HPDE6-E6E7 (cell line): ENCODE measurements at regions not wholly inside any gene's neighbourhood (a gene's known extent, or its start where the extent isn't known, plus 50 kb on each side); places are given as distances from the start of the nearest gene placed in this dataset.
A peak's percentile ranks its signal among the peaks of the same experiment; 100 is the strongest.

Source experiments
- DNase-seq: peaks from one replicate; pipeline ENCODE4 v3.0.0; 2011; ENCODE audit warnings: missing footprints; ENCODE audit errors: extremely low spot score

- DNase-seq: no peak
Observed at GRCh38 chr9:88077071-88077617, 61.1 kb downstream of the SPATA31C2 start.

GRCh38 chr9:88076286-88077070 is 61.8 kb downstream of the SPATA31C2 start:
- peak; percentile 95 for DNase-seq

GRCh38 chr9:88075966-88076285 is 62.3 kb downstream of the SPATA31C2 start:
- DNase-seq: no peak

GRCh38 chr9:88075506-88075905 is 62.8 kb downstream of the SPATA31C2 start:
- no peak for DNase-seq

- DNase-seq: no peak
Observed at GRCh38 chr9:88074931-88075330, 63.3 kb downstream of the SPATA31C2 start.

- no peak for DNase-seq
Observed at GRCh38 chr9:88072831-88073375, 65.4 kb downstream of the SPATA31C2 start.

GRCh38 chr9:88071331-88071730 is 66.9 kb downstream of the SPATA31C2 start:
- no peak for DNase-seq

- no peak for DNase-seq
Observed at GRCh38 chr9:88065619-88066018, 72.7 kb downstream of the SPATA31C2 start.

GRCh38 chr9:88064554-88064953 is 73.7 kb downstream of the SPATA31C2 start:
- DNase-seq: no peak

GRCh38 chr9:88060746-88061145 is 77.5 kb downstream of the SPATA31C2 start:
- DNase-seq: no peak

- DNase-seq: no peak
Observed at GRCh38 chr9:88059469-88059868, 78.8 kb downstream of the SPATA31C2 start.

- no peak for DNase-seq
Observed at GRCh38 chr9:88056876-88057275, 81.4 kb downstream of the SPATA31C2 start.

GRCh38 chr9:88053856-88054501 is 79.6 kb upstream of the CDK20 start:
- DNase-seq: no peak

GRCh38 chr9:88052321-88052965 is 78.1 kb upstream of the CDK20 start:
- DNase-seq: no peak

GRCh38 chr9:88051138-88051537 is 76.8 kb upstream of the CDK20 start:
- DNase-seq: no peak

GRCh38 chr9:88049677-88050307 is 75.5 kb upstream of the CDK20 start:
- DNase-seq: no peak

- no peak for DNase-seq
Observed at GRCh38 chr9:88046542-88046941, 72.2 kb upstream of the CDK20 start.

GRCh38 chr9:88045686-88046085 is 71.4 kb upstream of the CDK20 start:
- DNase-seq: no peak

- no peak for DNase-seq
Observed at GRCh38 chr9:88044200-88044599, 69.9 kb upstream of the CDK20 start.

GRCh38 chr9:88043647-88044046 is 69.3 kb upstream of the CDK20 start:
- DNase-seq: no peak

GRCh38 chr9:88041447-88041846 is 67.1 kb upstream of the CDK20 start:
- DNase-seq: no peak

GRCh38 chr9:88037285-88037845 is 63.0 kb upstream of the CDK20 start:
- no peak for DNase-seq
